ENCODE measurements at regions not wholly inside any gene's neighbourhood (a gene's known extent, or its start where the extent isn't known, plus 50 kb on each side); places are given as distances from the start of the nearest gene placed in this dataset.

- TF ChIP-seq CTCF (IDR thresholded peaks at IDR 0.05; ENCODE audit: insufficient read depth, low read length, poor library complexity, severe bottlenecking): no peak
- H3K27me3 ChIP-seq (ENCODE audit: control insufficient read depth, insufficient read depth, low read length): no peaks in the 10 kb centered on the region
- peak; percentile 16 for DNase-seq (ENCODE audit: low read depth)
- no peak overlapping the region for H3K4me3 ChIP-seq (ENCODE audit: low read depth, low read length)
- H3K36me3 ChIP-seq (ENCODE audit: control insufficient read depth, insufficient read depth, low read length): no peaks in the 10 kb centered on the region
These were observed 488.0 kb upstream of the NOX3 start for GRCh38 chr6:155943635-155944034.

GRCh38 chr6:155939253-155939652 is 483.6 kb upstream of the NOX3 start:
- no peak overlapping the region for H3K4me3 ChIP-seq (ENCODE audit: low read depth, low read length)
- no peaks in the 10 kb centered on the region for H3K36me3 ChIP-seq (ENCODE audit: control insufficient read depth, insufficient read depth, low read length)
- TF ChIP-seq CTCF (IDR thresholded peaks at IDR 0.05; ENCODE audit: insufficient read depth, low read length, poor library complexity, severe bottlenecking): no peak
- DNase-seq (ENCODE audit: low read depth): peak; percentile 88
- no peaks in the 10 kb centered on the region for H3K27me3 ChIP-seq (ENCODE audit: control insufficient read depth, insufficient read depth, low read length)

DNA sequence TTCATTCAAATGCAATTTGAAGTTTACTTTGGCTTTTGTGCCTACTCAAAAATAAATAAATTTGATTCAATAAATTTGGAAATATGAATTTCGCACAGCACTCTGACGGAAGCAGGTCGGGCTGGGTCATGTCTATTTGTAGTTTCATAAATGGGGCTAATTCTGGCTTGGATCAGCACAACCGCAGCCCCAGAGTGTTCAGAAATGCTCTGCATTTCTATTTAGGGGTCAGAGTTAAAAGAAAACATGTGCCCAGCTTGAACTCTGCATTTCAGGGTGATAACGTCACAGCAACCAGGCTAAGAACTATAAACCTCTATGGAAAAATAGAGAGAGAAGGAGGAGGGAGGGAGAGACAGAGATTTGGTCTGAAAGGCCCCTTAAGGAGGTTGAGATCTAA is 480.9 kb upstream of the NOX3 start:
- no peak for DNase-seq (ENCODE audit: low read depth)
- no peak overlapping the region for H3K4me3 ChIP-seq (ENCODE audit: low read depth, low read length)
- no peaks in the 10 kb centered on the region for H3K36me3 ChIP-seq (ENCODE audit: control insufficient read depth, insufficient read depth, low read length)
- no peak for TF ChIP-seq CTCF (IDR thresholded peaks at IDR 0.05; ENCODE audit: insufficient read depth, low read length, poor library complexity, severe bottlenecking)
- no peaks in the 10 kb centered on the region for H3K27me3 ChIP-seq (ENCODE audit: control insufficient read depth, insufficient read depth, low read length)

- Histone ChIP-seq H3K27me3 (ENCODE audit: control insufficient read depth, insufficient read depth, low read length) (no peaks in the 10 kb centered on the region), H3K36me3 (ENCODE audit: control insufficient read depth, insufficient read depth, low read length) (no peaks in the 10 kb centered on the region), H3K4me3 (ENCODE audit: low read depth, low read length) (no peak overlapping the region)
- no peak for DNase-seq (ENCODE audit: low read depth)
- no peak for TF ChIP-seq CTCF (IDR thresholded peaks at IDR 0.05; ENCODE audit: insufficient read depth, low read length, poor library complexity, severe bottlenecking)
These were observed 480.5 kb upstream of the NOX3 start for GRCh38 chr6:155936127-155936526.

DNA sequence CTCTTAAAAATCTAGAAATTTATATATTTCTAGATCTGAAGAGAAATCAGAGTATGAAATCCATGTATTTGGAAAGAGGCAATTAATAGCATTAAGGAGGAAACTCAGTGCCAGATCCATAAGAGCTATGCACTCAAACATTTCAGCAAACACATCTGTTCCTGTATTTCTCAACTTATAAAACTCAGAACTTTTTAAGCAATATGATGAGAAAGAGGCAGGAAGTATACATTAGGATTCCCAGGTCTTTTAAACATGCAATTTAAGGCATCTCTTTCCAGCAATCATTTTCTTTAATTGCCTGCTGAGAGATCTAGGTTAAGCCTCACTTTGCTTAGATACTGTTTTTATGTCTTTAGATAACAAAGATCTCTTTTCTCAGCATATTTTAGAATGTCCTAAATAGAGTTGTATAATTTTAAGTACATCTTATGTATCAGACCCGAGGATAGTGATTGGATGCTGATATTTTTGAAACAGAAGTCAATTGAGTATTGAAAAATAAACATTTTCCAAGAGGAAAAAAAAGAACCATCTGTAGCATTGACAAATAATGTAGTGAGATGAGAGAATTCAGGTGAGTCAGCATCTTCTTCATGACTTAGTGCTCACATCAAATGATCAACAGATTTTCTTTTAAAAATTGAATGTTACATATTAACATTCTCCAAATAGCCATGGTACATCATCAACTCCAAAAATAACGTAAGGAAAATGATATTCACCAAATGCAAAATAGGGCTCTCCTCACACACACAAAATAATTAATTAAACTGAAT is 461.4 kb upstream of the NOX3 start:
- no peak for TF ChIP-seq CTCF (IDR thresholded peaks at IDR 0.05; ENCODE audit: insufficient read depth, low read length, poor library complexity, severe bottlenecking)
- DNase-seq (ENCODE audit: low read depth): no peak
- Histone ChIP-seq H3K36me3 (ENCODE audit: control insufficient read depth, insufficient read depth, low read length) (no peaks in the 10 kb centered on the region), H3K27me3 (ENCODE audit: control insufficient read depth, insufficient read depth, low read length) (no peaks in the 10 kb centered on the region), H3K4me3 (ENCODE audit: low read depth, low read length) (no peak overlapping the region)

DNA sequence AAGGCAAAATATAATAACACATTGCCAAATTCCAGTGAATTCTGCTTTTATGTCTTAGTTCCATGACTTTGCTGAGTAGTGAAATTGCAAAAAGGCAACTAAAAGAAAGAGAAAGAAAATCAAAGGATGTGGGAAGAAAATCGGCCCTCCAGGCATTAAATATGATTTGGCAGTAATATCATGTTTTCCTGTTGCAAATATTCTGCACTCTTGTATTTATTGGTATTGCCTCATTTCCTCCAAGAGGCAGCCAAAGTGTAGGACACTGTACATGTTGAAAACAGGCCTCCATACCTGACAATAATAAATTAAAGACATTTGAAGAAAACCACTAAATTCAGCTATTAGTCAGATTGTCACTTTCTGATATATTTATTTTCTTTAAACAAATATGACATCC is 460.0 kb upstream of the NOX3 start:
- Histone ChIP-seq H3K36me3 (ENCODE audit: control insufficient read depth, insufficient read depth, low read length) (no peaks in the 10 kb centered on the region), H3K4me3 (ENCODE audit: low read depth, low read length) (no peak overlapping the region), H3K27me3 (ENCODE audit: control insufficient read depth, insufficient read depth, low read length) (no peaks in the 10 kb centered on the region)
- no peak for TF ChIP-seq CTCF (IDR thresholded peaks at IDR 0.05; ENCODE audit: insufficient read depth, low read length, poor library complexity, severe bottlenecking)
- no peak for DNase-seq (ENCODE audit: low read depth)
